Posterior cingulate gyrus (tissue), 11 donors: ENCODE measurements at regions not wholly inside any gene's neighbourhood (a gene's known extent, or its start where the extent isn't known, plus 50 kb on each side); places are given as distances from the start of the nearest gene placed in this dataset.

Source experiments
- DNase-seq, 10 donors: peaks; one replicate each; pipeline versions ENCODE4 v3.0.0 to v3.0.0-alpha.2; 2020 to 2021; ENCODE audit warnings: mixed read lengths in 3 of 10
- intact Hi-C: fragments of 100-400 bp; cut with DNase I; formaldehyde crosslinking; loops from one replicate; pipeline ENCODE4 v1.15.1; 2023

DNA sequence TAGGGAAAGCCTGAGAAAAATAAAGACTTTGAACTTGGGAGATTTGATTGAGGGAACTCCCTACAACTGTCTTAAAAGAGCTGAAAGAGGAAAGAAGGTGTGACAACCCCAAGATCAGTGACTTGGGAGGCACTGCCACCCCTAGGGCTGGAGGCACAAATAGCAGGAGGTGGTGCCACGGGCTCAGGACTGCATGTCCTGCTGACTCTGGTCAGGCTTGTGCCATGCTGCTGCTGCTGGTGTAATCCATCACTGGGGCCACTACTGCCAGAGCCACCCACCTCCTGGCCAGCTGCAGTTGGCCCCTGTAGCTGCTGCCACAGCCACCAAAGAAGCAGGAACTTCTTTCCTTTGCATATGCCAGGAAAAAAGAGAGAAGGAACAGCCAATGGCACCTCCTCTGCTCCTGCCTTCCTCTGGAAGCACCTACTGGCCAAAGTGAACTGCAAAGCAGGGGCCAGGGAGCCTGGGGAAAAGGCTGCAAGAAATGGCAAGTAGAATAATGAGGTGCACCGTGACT lies 730.3 kb downstream of the PTPRU start:
- peak in 1 of 10 donors; percentile 73 for DNase-seq
- intact Hi-C loops, result no loop called here

GRCh38 chr1:29964718-29965533 lies 728.6 kb downstream of the PTPRU start:
- intact Hi-C loops, result no loop called here
- peak in 1 of 10 donors; percentile 70 for DNase-seq

- intact Hi-C loops, result no loop called here
- DNase-seq, result peak in 1 of 10 donors; percentile 7
Measured at GRCh38 chr1:29963946-29964345, 727.6 kb downstream of the PTPRU start.

GRCh38 chr1:29962831-29963247 lies 726.5 kb downstream of the PTPRU start:
- intact Hi-C loops, result no loop called here
- DNase-seq, result peak in 1 of 10 donors; percentile 62

- intact Hi-C loops, result no loop called here
- peak in 1 of 10 donors; percentile 61 for DNase-seq
Measured at GRCh38 chr1:29962336-29962735, 726.0 kb downstream of the PTPRU start.

- intact Hi-C loops, result no loop called here
- peak in 1 of 10 donors; percentile 70 for DNase-seq
Measured at GRCh38 chr1:29961293-29962059, 725.2 kb downstream of the PTPRU start.

GRCh38 chr1:29960876-29961275 lies 724.6 kb downstream of the PTPRU start:
- intact Hi-C loops, result no loop called here
- DNase-seq, result peak in 1 of 10 donors; percentile 62

- intact Hi-C loops, result no loop called here
- DNase-seq, result peak in 1 of 10 donors; percentile 62
Measured at GRCh38 chr1:29960156-29960755, 723.9 kb downstream of the PTPRU start.

- intact Hi-C loops, result no loop called here
- DNase-seq, result peak in 1 of 10 donors; percentile 56
Measured at GRCh38 chr1:29959356-29959755, 723.0 kb downstream of the PTPRU start.

- intact Hi-C loops, result no loop called here
- peak in 1 of 10 donors; percentile 44 for DNase-seq
Measured at GRCh38 chr1:29958271-29958670, 721.9 kb downstream of the PTPRU start.

GRCh38 chr1:29956349-29957030 lies 720.2 kb downstream of the PTPRU start:
- no peak for DNase-seq
- intact Hi-C loops, result no loop called here

- DNase-seq, result peak in 1 of 10 donors; percentile 48
- intact Hi-C loops, result no loop called here
Measured at GRCh38 chr1:29954591-29954990, 718.3 kb downstream of the PTPRU start.

DNA sequence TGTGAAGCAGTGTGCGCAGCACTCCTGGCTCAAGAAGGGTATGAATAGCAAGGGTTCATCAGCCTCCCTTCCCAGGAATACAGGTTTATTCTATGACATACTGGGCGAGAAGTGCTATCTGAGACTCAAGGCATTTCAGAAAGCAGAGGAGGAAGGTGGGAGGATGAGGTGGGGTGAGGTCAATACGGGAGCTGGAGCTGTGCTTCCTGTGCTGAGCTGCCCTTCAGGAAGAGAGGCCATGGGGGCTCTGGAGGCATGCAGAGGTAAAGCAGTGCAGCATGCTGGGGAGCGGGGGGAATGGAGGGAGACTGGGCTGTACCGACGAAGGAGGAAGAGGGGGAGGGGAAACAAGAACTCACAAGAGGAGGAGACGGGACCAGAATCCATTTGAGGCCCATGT lies 717.6 kb downstream of the PTPRU start:
- intact Hi-C loops, result no loop called here
- peak in 1 of 10 donors; percentile 35 for DNase-seq

DNA sequence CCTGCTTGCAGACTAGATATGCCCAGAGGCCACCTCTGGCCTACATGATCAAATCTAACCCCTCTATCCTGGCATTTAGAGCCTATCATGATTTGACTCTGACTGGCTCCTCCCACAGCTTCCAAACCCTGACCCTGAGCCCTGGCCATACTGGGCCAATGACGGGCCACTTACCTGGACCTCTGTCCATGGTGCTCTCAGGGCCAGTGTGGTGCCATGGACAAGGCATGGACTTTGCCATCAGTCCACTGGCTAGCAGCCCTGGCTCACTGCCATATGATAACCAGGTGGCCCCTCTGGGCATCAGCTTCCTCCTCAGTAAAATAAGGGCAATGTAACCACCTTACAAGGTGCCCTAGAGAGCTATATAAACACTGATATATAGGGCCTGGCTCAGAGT lies 713.4 kb downstream of the PTPRU start:
- intact Hi-C loops, result no loop called here
- peak in 1 of 10 donors; percentile 43 for DNase-seq

DNA sequence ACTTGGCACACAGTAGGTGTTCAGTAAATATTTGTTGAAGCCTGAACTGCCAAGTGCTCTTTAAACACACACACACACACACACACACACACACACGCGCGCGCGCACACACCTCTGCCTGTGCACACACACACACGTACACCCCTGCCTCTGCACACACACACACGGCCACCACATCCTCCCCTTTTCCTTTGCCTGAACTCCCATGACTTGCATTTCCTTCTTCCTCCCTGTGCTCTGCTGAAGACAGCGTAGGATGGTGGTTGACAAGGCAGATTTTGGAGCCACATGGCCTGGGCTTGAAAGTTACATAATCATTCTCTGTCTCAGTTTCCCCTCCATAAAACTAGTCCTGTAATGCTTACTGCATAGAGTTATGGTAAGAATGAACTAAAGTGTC lies 712.3 kb downstream of the PTPRU start:
- peak in 1 of 10 donors; percentile 24 for DNase-seq

DNA sequence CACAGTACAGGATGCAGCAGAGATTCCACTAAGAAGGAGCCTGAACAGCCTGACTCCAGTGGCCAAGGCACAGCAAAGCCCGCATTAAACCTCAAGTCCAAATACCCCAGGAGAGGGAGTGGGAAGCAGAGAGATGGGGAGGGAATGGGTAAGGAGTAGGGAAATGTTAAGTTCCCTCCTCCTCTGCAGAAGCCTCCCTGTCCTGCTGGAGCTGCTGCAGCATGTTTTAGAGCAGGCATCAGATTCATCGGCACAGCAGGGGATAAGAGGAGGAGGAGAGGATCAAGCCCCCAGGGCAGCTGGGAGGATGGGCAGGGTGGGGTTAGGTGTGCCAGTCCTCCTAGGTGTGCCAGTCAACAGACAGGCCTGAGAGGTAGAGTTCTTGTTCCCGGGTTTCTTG lies 709.7 kb downstream of the PTPRU start:
- peak in 1 of 10 donors; percentile 52 for DNase-seq
- intact Hi-C loops, result no loop called here

More for the DNA sequence above, 712.3 kb downstream of the PTPRU start:
- intact Hi-C loops, result no loop called here

- DNase-seq, result peak in 1 of 10 donors; percentile 57
- intact Hi-C loops, result no loop called here
Measured at GRCh38 chr1:29945426-29945825, 709.1 kb downstream of the PTPRU start.

- intact Hi-C loops, result no loop called here
- peak in 1 of 10 donors; percentile 24 for DNase-seq
Measured at GRCh38 chr1:29944253-29944905, 708.1 kb downstream of the PTPRU start.

GRCh38 chr1:29943034-29943433 lies 706.7 kb downstream of the PTPRU start:
- intact Hi-C loops, result no loop called here
- peak in 1 of 10 donors; percentile 37 for DNase-seq

GRCh38 chr1:29939079-29939478 lies 702.8 kb downstream of the PTPRU start:
- DNase-seq, result no peak
- intact Hi-C loops, result no loop called here
